H1 (cell line): ENCODE measurements at regions not wholly inside any gene's neighbourhood (a gene's known extent, or its start where the extent isn't known, plus 50 kb on each side); places are given as distances from the start of the nearest gene placed in this dataset.

Source experiments
- CTCF ChIA-PET: fragments of 300-600 bp; sonication (Branson Sonifier 250); formaldehyde crosslinking; loops from one replicate; lab custom pipeline; 2021; ENCODE audit not compliant: partially characterized antibody; lab: Charles Lee
- POLR2A ChIA-PET: fragments of 300-600 bp; sonication (Branson Sonifier 250); formaldehyde crosslinking; loops from one replicate; lab custom pipeline; 2021; ENCODE audit warnings: inconsistent platforms; ENCODE audit not compliant: partially characterized antibody; lab: Charles Lee
- DNase-seq, 2 experiments: peaks; one replicate each; pipeline versions ENCODE4 v3.0.0 to v3.0.0-alpha.2; 2010 to 2022; ENCODE audit warnings: low spot score in 2 of 2, low read depth in 1 of 2, mixed read lengths in 1 of 2
- FAIRE-seq: peaks from 2 replicates; lab custom pipeline; 2011; peaks lifted over from hg19 to GRCh38; lab: Jason Lieb, UNC
- H2AFZ ChIP-seq: 2 replicates; pipeline ENCODE4 v1.8.1; 2012; ENCODE audit warnings: low read length, inconsistent platforms
- H2AK5ac ChIP-seq: 2 replicates; pipeline ENCODE4 v1.6.1; 2013; ENCODE audit warnings: low read depth, low read length
- H2BK120ac ChIP-seq: replicated peaks from 2 replicates; pipeline ENCODE3; 2013; ENCODE audit warnings: low read depth, low read length, inconsistent platforms
- H2BK12ac ChIP-seq: 2 replicates; pipeline ENCODE4 v1.6.1; 2013; ENCODE audit warnings: low read depth, low read length
- H2BK15ac ChIP-seq: 2 replicates; pipeline ENCODE4 v1.6.1; 2013; ENCODE audit warnings: low read length
- H2BK20ac ChIP-seq: 2 replicates; pipeline ENCODE4 v1.6.1; 2013; ENCODE audit warnings: low read length
- H2BK5ac ChIP-seq: 2 replicates; pipeline ENCODE4 v1.6.1; 2013; ENCODE audit warnings: low read depth, low read length
- H3K14ac ChIP-seq: 2 replicates; pipeline ENCODE4 v1.6.1; 2013; ENCODE audit warnings: inconsistent platforms; ENCODE audit not compliant: insufficient read length
- H3K18ac ChIP-seq: 2 replicates; pipeline ENCODE4 v1.6.1; 2013; ENCODE audit warnings: low read length; ENCODE audit errors: extremely low read depth
- H3K23ac ChIP-seq: 2 replicates; pipeline ENCODE4 v1.6.1; 2013; ENCODE audit warnings: inconsistent platforms; ENCODE audit not compliant: insufficient read length
- H3K23me2 ChIP-seq: 2 replicates; pipeline ENCODE4 v1.6.1; 2013; ENCODE audit warnings: low read depth, low read length
- H3K27ac ChIP-seq: 2 replicates; pipeline ENCODE4 v1.6.1; 2011; ENCODE audit warnings: low read depth, low read length, inconsistent platforms
- H3K27me3 ChIP-seq, 4 experiments: replicated peaks in 1 of 4; 1 replicate in 1 of 4; 2 replicates in 3 of 4; pipeline versions ENCODE4 v1.6.1 to v1.8.1; 2011 to 2013; ENCODE audit warnings: low read length in 3 of 4, mild to moderate bottlenecking in 3 of 4, inconsistent platforms in 2 of 4, mixed read lengths in 2 of 4, moderate library complexity in 1 of 4; ENCODE audit not compliant: control insufficient read depth in 3 of 4, insufficient read depth in 3 of 4; ENCODE audit errors: extremely low read depth in 1 of 4
- H3K36me3 ChIP-seq, 4 experiments: 2 replicates each; pipeline versions ENCODE4 v1.6.1 to v1.8.1; 2011 to 2013; ENCODE audit warnings: mild to moderate bottlenecking in 4 of 4, low read length in 3 of 4, moderate library complexity in 2 of 4, control low read depth in 1 of 4, inconsistent platforms in 1 of 4; ENCODE audit not compliant: insufficient read depth in 4 of 4, control insufficient read depth in 2 of 4
- H3K4ac ChIP-seq: replicated peaks from 2 replicates; pipeline ENCODE3; 2013; ENCODE audit warnings: low read length, low read depth, mixed read lengths, inconsistent platforms; ENCODE audit not compliant: insufficient read length
- H3K4me1 ChIP-seq, 4 experiments: replicated peaks in 1 of 4; 1 replicate in 1 of 4; 2 replicates in 3 of 4; pipeline versions ENCODE4 v1.6.1 to v1.8.1; 2011 to 2013; ENCODE audit warnings: low read length in 3 of 4, inconsistent platforms in 2 of 4, mixed read lengths in 1 of 4; ENCODE audit not compliant: insufficient read depth in 4 of 4, control insufficient read depth in 3 of 4
- H3K4me2 ChIP-seq, 2 experiments: 2 replicates each; pipeline versions ENCODE4 v1.6.1 to v1.8.1; 2011 to 2013; ENCODE audit warnings: low read depth in 2 of 2, low read length in 2 of 2, control low read depth in 1 of 2, inconsistent platforms in 1 of 2, mild to moderate bottlenecking in 1 of 2; ENCODE audit not compliant: insufficient read depth in 1 of 2
- H3K4me3 ChIP-seq, 4 experiments: fragments of 200-600, 300-600 bp in 1 of 4; sonication (generic), shearing (Covaris generic), sonication (Bioruptor Twin) in 1 of 4; 2 replicates each; pipeline versions ENCODE4 v1.5.1 to v1.8.1; 2011 to 2016; ENCODE audit warnings: low read length in 4 of 4, low read depth in 3 of 4, control low read depth in 2 of 4, inconsistent platforms in 2 of 4, mild to moderate bottlenecking in 2 of 4, mixed read lengths in 1 of 4, moderate library complexity in 1 of 4; ENCODE audit not compliant: insufficient read depth in 2 of 4; ENCODE audit errors: extremely low read depth in 1 of 4
- H3K56ac ChIP-seq: replicated peaks from 2 replicates; pipeline ENCODE3; 2013; ENCODE audit warnings: low read depth, mild to moderate bottlenecking, mixed read lengths, low read length, inconsistent platforms; ENCODE audit not compliant: insufficient read length
- H3K79me1 ChIP-seq: 2 replicates; pipeline ENCODE4 v1.6.1; 2013; ENCODE audit warnings: low read depth, low read length, control low read depth
- H3K79me2 ChIP-seq, 2 experiments: 2 replicates each; pipeline versions ENCODE4 v1.6.1 to v1.8.1; 2012 to 2013; ENCODE audit warnings: low read length in 2 of 2, mild to moderate bottlenecking in 2 of 2, inconsistent platforms in 1 of 2; ENCODE audit not compliant: insufficient read depth in 2 of 2, control insufficient read depth in 1 of 2
- H3K9ac ChIP-seq, 4 experiments: replicated peaks in 1 of 4; 1 replicate in 1 of 4; 2 replicates in 3 of 4; pipeline versions ENCODE4 v1.6.1 to v1.8.1; 2011 to 2013; ENCODE audit warnings: low read depth in 3 of 4, low read length in 3 of 4, control low read depth in 2 of 4, mild to moderate bottlenecking in 2 of 4, moderate library complexity in 2 of 4, inconsistent platforms in 1 of 4; ENCODE audit errors: extremely low read depth in 1 of 4
- H3K9me3 ChIP-seq, 2 experiments: 2 replicates each; pipeline versions ENCODE4 v1.6.1 to v1.8.1; 2012 to 2013; ENCODE audit warnings: mild to moderate bottlenecking in 2 of 2, moderate library complexity in 2 of 2, control low read depth in 1 of 2, inconsistent platforms in 1 of 2, low read depth in 1 of 2, low read length in 1 of 2, mixed read lengths in 1 of 2; ENCODE audit not compliant: insufficient read depth in 2 of 2
- H4K20me1 ChIP-seq, 2 experiments: replicated peaks in 1 of 2; 2 replicates each; pipeline versions ENCODE3 to v1.8.1; 2011 to 2013; ENCODE audit warnings: inconsistent platforms in 2 of 2, low read length in 2 of 2, mild to moderate bottlenecking in 1 of 2; ENCODE audit not compliant: insufficient read depth in 2 of 2, control insufficient read depth in 1 of 2
- H4K5ac ChIP-seq: 2 replicates; pipeline ENCODE4 v1.6.1; 2013; ENCODE audit warnings: low read length, low read depth, mixed read lengths, inconsistent platforms; ENCODE audit not compliant: insufficient read length
- H4K8ac ChIP-seq: 2 replicates; pipeline ENCODE4 v1.8.0; 2013; ENCODE audit warnings: mild to moderate bottlenecking, moderate library complexity, low read length, inconsistent platforms; ENCODE audit not compliant: insufficient read depth; ENCODE audit errors: extremely low read depth
- H4K91ac ChIP-seq: replicated peaks from 2 replicates; pipeline ENCODE3; 2013; ENCODE audit warnings: low read length, mixed read lengths, inconsistent platforms; ENCODE audit not compliant: insufficient read length
- CREB1 ChIP-seq: IDR thresholded peaks from 2 replicates; pipeline ENCODE4 v1.6.1; 2012; ENCODE audit warnings: inconsistent platforms
- CTBP2 ChIP-seq: IDR thresholded peaks from 2 replicates; pipeline ENCODE4 v1.7.0; 2011; ENCODE audit warnings: borderline replicate concordance, mild to moderate bottlenecking, moderate library complexity, mixed read lengths, low read length; ENCODE audit not compliant: insufficient read depth, insufficient read length
- EGR1 ChIP-seq: IDR thresholded peaks from 2 replicates; pipeline ENCODE4 v1.6.1; 2011; ENCODE audit warnings: low read depth, low read length, borderline replicate concordance
- NANOG ChIP-seq: IDR thresholded peaks from 2 replicates; pipeline ENCODE4 v1.6.1; 2011; ENCODE audit warnings: low read length, low read depth, mild to moderate bottlenecking, inconsistent platforms; ENCODE audit not compliant: insufficient read depth, poor library complexity, severe bottlenecking
- NRF1 ChIP-seq: IDR thresholded peaks from 2 replicates; pipeline ENCODE4 v1.6.1; 2011; ENCODE audit warnings: mild to moderate bottlenecking, low read depth, low read length, improper control_type of control experiment
- SIN3A ChIP-seq, 2 experiments: IDR thresholded peaks in 1 of 2; conservative IDR thresholded peaks in 1 of 2; 2 replicates each; pipeline ENCODE4 v1.6.1; 2011 to 2012; ENCODE audit warnings: low read length in 2 of 2, improper control_type of control experiment in 1 of 2, low read depth in 1 of 2, mild to moderate bottlenecking in 1 of 2
- SIX5 ChIP-seq: IDR thresholded peaks from 2 replicates; pipeline ENCODE4 v1.6.1; 2011; ENCODE audit warnings: mild to moderate bottlenecking, low read depth, low read length
- ZNF274 ChIP-seq: IDR thresholded peaks from 2 replicates; pipeline ENCODE4 v1.7.0; 2012; ENCODE audit warnings: low read length, borderline replicate concordance; ENCODE audit errors: extremely low read depth
- WGBS, 2 experiments: shearing (Covaris generic) in 1 of 2; methylation state at CpG; one replicate each; pipeline versions ENCODE4 v1.1.6 to v1.1.7; 2013 to 2015; ENCODE audit warnings: low lambda C conversion rate in 2 of 2, mixed read lengths in 2 of 2, inconsistent platforms in 1 of 2, low coverage in 1 of 2, missing lambda C conversion rate in 1 of 2; ENCODE audit not compliant: insufficient replicate concordance in 2 of 2, insufficient coverage in 1 of 2, insufficient read length in 1 of 2; ENCODE audit errors: extremely low coverage in 1 of 2, missing lambda C conversion rate in 1 of 2; 5-methylcytosine and 5-hydroxymethylcytosine counted together
- TF ChIP-seq, protein P1 (sequence below), 3 experiments: IDR thresholded peaks; 1 replicate in 2 of 3; 2 replicates in 1 of 3; pipeline versions ENCODE4 v1.5.1 to v1.6.1; 2011; ENCODE audit warnings: low read length in 3 of 3, mild to moderate bottlenecking in 3 of 3, inconsistent platforms in 2 of 3, low read depth in 1 of 3, moderate library complexity in 1 of 3; ENCODE audit not compliant: insufficient read depth in 1 of 3; ENCODE audit errors: control extremely low read depth in 1 of 3

DNA sequence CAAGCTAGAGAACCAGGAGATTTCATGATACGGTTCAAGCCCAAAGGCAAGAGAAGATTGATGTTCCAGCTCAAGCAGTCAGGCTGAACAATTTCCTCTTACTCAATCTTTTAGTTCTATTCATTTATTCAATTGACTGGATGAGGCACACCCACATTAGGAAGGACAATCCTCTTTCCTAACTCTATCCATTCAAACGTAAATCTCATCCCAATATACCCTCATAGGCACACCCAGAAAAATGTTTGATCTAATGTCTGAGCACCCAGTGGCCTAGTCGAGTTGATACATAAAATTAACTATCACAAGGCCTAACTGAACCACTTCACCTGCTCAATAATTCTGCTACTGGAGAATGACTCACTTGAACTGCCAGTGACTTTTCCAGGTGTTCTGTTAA lies 180.7 kb downstream of the RAD51AP2 start:
- no peaks in the 10 kb centered on the region for H3K36me3 ChIP-seq
- H3K4ac ChIP-seq: no peak overlapping the region
- H3K14ac ChIP-seq: no peak overlapping the region
- no peaks in the 10 kb centered on the region for H3K79me1 ChIP-seq
- no peaks in the 10 kb centered on the region for H3K79me2 ChIP-seq
- no peak overlapping the region for H3K18ac ChIP-seq
- H2BK20ac ChIP-seq: no peak overlapping the region
- no peak for DNase-seq
- H3K9ac ChIP-seq: no peak overlapping the region
- H3K56ac ChIP-seq: no peak overlapping the region
- no peak overlapping the region for H4K5ac ChIP-seq
- H3K27me3 ChIP-seq: no peaks in the 10 kb centered on the region
- 88% methylated on average over 3 of the region's 3 CpGs; no CpG with 5 or more reads in 1 of the 2 experiments for WGBS, 2 experiments
- POLR2A ChIA-PET: no interaction called here
- H2BK5ac ChIP-seq: no peak overlapping the region
- no peak overlapping the region for H3K27ac ChIP-seq
- no peaks in the 10 kb centered on the region for H3K23me2 ChIP-seq
- no peak overlapping the region for H3K4me2 ChIP-seq
- H2BK15ac ChIP-seq: no peak overlapping the region
- H2AK5ac ChIP-seq: no peak overlapping the region
- CTCF ChIA-PET: no interaction called here
- H3K23ac ChIP-seq: no peak overlapping the region
- no peak overlapping the region for H4K91ac ChIP-seq
- no peak overlapping the region for H4K8ac ChIP-seq
- H2BK12ac ChIP-seq: no peak overlapping the region
- no peak overlapping the region for H2BK120ac ChIP-seq
- no peak overlapping the region for H2AFZ ChIP-seq
- no peaks in the 10 kb centered on the region for H4K20me1 ChIP-seq
- H3K4me1 ChIP-seq: peaks cover 0 to 2% (median 0%) of the 10 kb centered on the region in 4 experiments; a peak in 1 of 7 replicates
- H3K4me3 ChIP-seq: no peak overlapping the region
- H3K9me3 ChIP-seq: no peaks in the 10 kb centered on the region; a peak in 1 of 4 replicates
- FAIRE-seq: no peak
- no peak for TF ChIP-seq CREB1
- TF ChIP-seq ZNF274: no peak
- no peak for TF ChIP-seq NANOG
- TF ChIP-seq CTBP2: no peak
- no peak for TF ChIP-seq SIX5
- TF ChIP-seq, protein P1, sequence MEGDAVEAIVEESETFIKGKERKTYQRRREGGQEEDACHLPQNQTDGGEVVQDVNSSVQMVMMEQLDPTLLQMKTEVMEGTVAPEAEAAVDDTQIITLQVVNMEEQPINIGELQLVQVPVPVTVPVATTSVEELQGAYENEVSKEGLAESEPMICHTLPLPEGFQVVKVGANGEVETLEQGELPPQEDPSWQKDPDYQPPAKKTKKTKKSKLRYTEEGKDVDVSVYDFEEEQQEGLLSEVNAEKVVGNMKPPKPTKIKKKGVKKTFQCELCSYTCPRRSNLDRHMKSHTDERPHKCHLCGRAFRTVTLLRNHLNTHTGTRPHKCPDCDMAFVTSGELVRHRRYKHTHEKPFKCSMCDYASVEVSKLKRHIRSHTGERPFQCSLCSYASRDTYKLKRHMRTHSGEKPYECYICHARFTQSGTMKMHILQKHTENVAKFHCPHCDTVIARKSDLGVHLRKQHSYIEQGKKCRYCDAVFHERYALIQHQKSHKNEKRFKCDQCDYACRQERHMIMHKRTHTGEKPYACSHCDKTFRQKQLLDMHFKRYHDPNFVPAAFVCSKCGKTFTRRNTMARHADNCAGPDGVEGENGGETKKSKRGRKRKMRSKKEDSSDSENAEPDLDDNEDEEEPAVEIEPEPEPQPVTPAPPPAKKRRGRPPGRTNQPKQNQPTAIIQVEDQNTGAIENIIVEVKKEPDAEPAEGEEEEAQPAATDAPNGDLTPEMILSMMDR (IDR thresholded peaks at IDR 0.05; ENCODE audit: control extremely low read depth in 1 of 3, insufficient read depth in 1 of 3, low read depth in 1 of 3, low read length in 3 of 3): no peak
- no peak for TF ChIP-seq SIN3A (conservative IDR thresholded peaks at IDR 0.05 in 1 of 2, IDR thresholded peaks at IDR 0.05 in 1 of 2; ENCODE audit: low read depth in 1 of 2, low read length in 2 of 2)
- no peak for TF ChIP-seq EGR1
- no peak for TF ChIP-seq NRF1
